ENCODE measurements at regions not wholly inside any gene's neighbourhood (a gene's known extent, or its start where the extent isn't known, plus 50 kb on each side); places are given as distances from the start of the nearest gene placed in this dataset.

DNA sequence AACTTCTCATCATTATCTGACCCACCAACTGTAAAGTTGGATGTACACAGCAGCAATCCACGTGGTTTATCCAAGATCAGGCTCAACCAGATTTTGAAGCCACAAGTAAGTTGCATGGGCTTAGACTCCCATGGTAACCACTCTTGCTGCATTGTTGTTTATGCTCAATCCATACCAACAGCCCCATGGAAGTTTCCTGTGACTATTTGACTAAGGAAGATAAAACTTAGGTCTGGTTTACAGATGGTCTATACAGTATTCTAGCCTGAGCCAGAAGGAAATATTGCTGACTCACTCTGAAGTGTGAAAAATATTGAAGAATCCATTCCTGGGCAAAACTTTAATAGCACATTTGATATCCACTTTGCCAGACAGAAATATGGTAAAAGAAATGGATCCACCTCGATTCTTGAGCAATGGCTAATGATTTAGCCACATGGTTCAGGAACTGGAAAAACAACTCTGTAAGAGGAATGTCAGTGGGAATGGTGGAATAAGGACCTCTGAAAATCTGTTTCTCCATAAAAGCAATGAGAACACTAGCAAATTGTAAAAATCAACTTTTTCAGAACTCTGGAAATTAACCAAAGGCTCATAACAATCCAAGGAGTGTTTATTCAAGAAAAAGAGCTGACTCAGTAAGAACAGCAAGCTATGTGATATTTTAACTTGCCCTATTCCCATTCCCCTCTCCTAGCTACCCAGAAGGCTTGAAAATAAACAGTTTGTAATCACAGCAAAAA lies 162.9 kb upstream of the STT3B start:
- TF ChIP-seq, protein P1, sequence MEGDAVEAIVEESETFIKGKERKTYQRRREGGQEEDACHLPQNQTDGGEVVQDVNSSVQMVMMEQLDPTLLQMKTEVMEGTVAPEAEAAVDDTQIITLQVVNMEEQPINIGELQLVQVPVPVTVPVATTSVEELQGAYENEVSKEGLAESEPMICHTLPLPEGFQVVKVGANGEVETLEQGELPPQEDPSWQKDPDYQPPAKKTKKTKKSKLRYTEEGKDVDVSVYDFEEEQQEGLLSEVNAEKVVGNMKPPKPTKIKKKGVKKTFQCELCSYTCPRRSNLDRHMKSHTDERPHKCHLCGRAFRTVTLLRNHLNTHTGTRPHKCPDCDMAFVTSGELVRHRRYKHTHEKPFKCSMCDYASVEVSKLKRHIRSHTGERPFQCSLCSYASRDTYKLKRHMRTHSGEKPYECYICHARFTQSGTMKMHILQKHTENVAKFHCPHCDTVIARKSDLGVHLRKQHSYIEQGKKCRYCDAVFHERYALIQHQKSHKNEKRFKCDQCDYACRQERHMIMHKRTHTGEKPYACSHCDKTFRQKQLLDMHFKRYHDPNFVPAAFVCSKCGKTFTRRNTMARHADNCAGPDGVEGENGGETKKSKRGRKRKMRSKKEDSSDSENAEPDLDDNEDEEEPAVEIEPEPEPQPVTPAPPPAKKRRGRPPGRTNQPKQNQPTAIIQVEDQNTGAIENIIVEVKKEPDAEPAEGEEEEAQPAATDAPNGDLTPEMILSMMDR (IDR thresholded peaks at IDR 0.05) = no peak
- no peak for TF ChIP-seq EP300 (IDR thresholded peaks at IDR 0.05)

Measured in stomach (tissue), 4 donors.